OCI-LY1 (cell line): ENCODE measurements at regions not wholly inside any gene's neighbourhood (a gene's known extent, or its start where the extent isn't known, plus 50 kb on each side); places are given as distances from the start of the nearest gene placed in this dataset.
"Not testable (repeated sequence)": the region's sequence is repeated elsewhere in the genome, so short reads cannot be mapped to it uniquely, and the experiment has no call there.

Experiments
- H2AFZ ChIP-seq: fragments of 200-600 bp; sonication (generic), shearing (Covaris generic); 2 replicates; pipeline ENCODE4 v1.6.0; 2014; ENCODE audit warnings: antibody characterized with exemption, mild to moderate bottlenecking, low read length
- H3F3A ChIP-seq: fragments of 200-600 bp; sonication (generic), shearing (Covaris generic); 2 replicates; pipeline ENCODE4 v1.6.0; 2014; ENCODE audit warnings: mild to moderate bottlenecking, antibody characterized with exemption, low read length, moderate library complexity; ENCODE audit not compliant: insufficient read depth
- H3K27ac ChIP-seq: fragments of 200-600 bp; sonication (generic); 2 replicates; pipeline ENCODE4 v1.5.1; 2014; ENCODE audit warnings: low read length, mixed run types, mild to moderate bottlenecking, low read depth; ENCODE audit not compliant: poor library complexity, severe bottlenecking
- H3K27me3 ChIP-seq: fragments of 200-600 bp; sonication (generic); 2 replicates; pipeline ENCODE4 v1.6.0; 2014; ENCODE audit warnings: antibody characterized with exemption, mild to moderate bottlenecking, low read length, moderate library complexity; ENCODE audit not compliant: insufficient read depth
- H3K36me3 ChIP-seq: fragments of 200-600 bp; sonication (generic); 2 replicates; pipeline ENCODE4 v1.6.1; 2014; ENCODE audit warnings: mild to moderate bottlenecking, antibody characterized with exemption, low read length, moderate library complexity, mixed read lengths; ENCODE audit not compliant: insufficient read depth
- H3K4me1 ChIP-seq: fragments of 200-600 bp; sonication (generic); 2 replicates; pipeline ENCODE4 v1.5.1; 2014; ENCODE audit warnings: mild to moderate bottlenecking, low read length, moderate library complexity; ENCODE audit not compliant: insufficient read depth, severe bottlenecking
- H3K4me2 ChIP-seq: fragments of 200-600 bp; sonication (generic), shearing (Covaris generic); 2 replicates; pipeline ENCODE4 v1.6.1; 2014; ENCODE audit warnings: low read length
- H3K4me3 ChIP-seq: fragments of 200-600 bp; sonication (generic); 2 replicates; pipeline ENCODE4 v1.5.1; 2014; ENCODE audit warnings: low read length, low read depth, mild to moderate bottlenecking, mixed read lengths; ENCODE audit not compliant: poor library complexity, severe bottlenecking
- H3K79me2 ChIP-seq: fragments of 200-600 bp; shearing (Covaris generic); 2 replicates; pipeline ENCODE4 v1.6.1; 2016; ENCODE audit warnings: mixed run types, low read length, mixed read lengths; ENCODE audit not compliant: insufficient read depth
- H3K9ac ChIP-seq: fragments of 200-600 bp; sonication (generic), shearing (Covaris generic); 2 replicates; pipeline ENCODE4 v1.6.1; 2014; ENCODE audit warnings: mild to moderate bottlenecking, low read length, mixed read lengths
- H3K9me2 ChIP-seq: fragments of 200-600 bp; sonication (generic), shearing (Covaris generic); 2 replicates; pipeline ENCODE4 v1.6.1; 2014; ENCODE audit warnings: low read depth, mild to moderate bottlenecking, low read length, mixed read lengths
- H3K9me3 ChIP-seq: fragments of 200-600 bp; shearing (Covaris generic); 2 replicates; pipeline ENCODE4 v1.6.1; 2014; ENCODE audit warnings: low read length, mixed read lengths
- H4K20me1 ChIP-seq: fragments of 200-600 bp; sonication (generic), shearing (Covaris generic); 2 replicates; pipeline ENCODE4 v1.6.0; 2016; ENCODE audit warnings: mild to moderate bottlenecking, low read length; ENCODE audit not compliant: insufficient read depth
- CTCF ChIP-seq: fragments of 200-600 bp; sonication (generic), shearing (Covaris generic); IDR thresholded peaks from 2 replicates; pipeline ENCODE4 v1.5.1; 2017; ENCODE audit warnings: mild to moderate bottlenecking, antibody characterized with exemption, low read length, moderate library complexity, mixed read lengths
- EZH2 ChIP-seq: fragments of 200-600 bp; sonication (generic), shearing (Covaris generic); IDR thresholded peaks from 2 replicates; pipeline ENCODE4 v1.8.0; 2017; ENCODE audit warnings: borderline replicate concordance, mixed run types, mild to moderate bottlenecking, antibody characterized with exemption, low read length, moderate library complexity, mixed read lengths

- Histone ChIP-seq H2AFZ (no peak overlapping the region), H3K9me2 (no peaks in the 10 kb centered on the region; the same call in 1 of the 2 replicates), H3K79me2 (no peaks in the 10 kb centered on the region), H3K4me2 (no peak overlapping the region), H3K4me3 (no peak overlapping the region), H3K27me3 (no peaks in the 10 kb centered on the region), H3K9me3 (no peaks in the 10 kb centered on the region), H3K9ac (no peak overlapping the region), H3K36me3 (no peaks in the 10 kb centered on the region), H3K27ac (no peak overlapping the region), H3F3A (no peaks in the 10 kb centered on the region), H4K20me1 (no peaks in the 10 kb centered on the region), H3K4me1 (no peaks in the 10 kb centered on the region)
- no peak for TF ChIP-seq CTCF
- TF ChIP-seq EZH2: no peak
Observed at GRCh38 chr7:119647286-119647685, 625.7 kb upstream of the KCND2 start.

- not testable (repeated sequence) for H3K4me3 ChIP-seq, H2AFZ ChIP-seq, H3K27me3 ChIP-seq, H3K9me3 ChIP-seq, H3K4me1 ChIP-seq, H3K4me2 ChIP-seq, H3K9ac ChIP-seq, H3K9me2 ChIP-seq, H3K36me3 ChIP-seq, H3K27ac ChIP-seq, H3F3A ChIP-seq, H4K20me1 ChIP-seq, H3K79me2 ChIP-seq
Observed at GRCh38 chr7:119648752-119649151, 624.2 kb upstream of the KCND2 start.

- Histone ChIP-seq H2AFZ (no peak overlapping the region), H3K4me3 (no peak overlapping the region), H3K79me2 (no peaks in the 10 kb centered on the region), H3K9me3 (no peaks in the 10 kb centered on the region), H3K9me2 (no peaks in the 10 kb centered on the region), H3K27ac (no peak overlapping the region), H3K36me3 (no peaks in the 10 kb centered on the region), H4K20me1 (no peaks in the 10 kb centered on the region), H3K27me3 (no peaks in the 10 kb centered on the region), H3F3A (no peaks in the 10 kb centered on the region), H3K4me2 (no peak overlapping the region), H3K4me1 (no peaks in the 10 kb centered on the region), H3K9ac (no peak overlapping the region)
- TF ChIP-seq CTCF (no peak), EZH2 (no peak)
Observed at GRCh38 chr7:119660080-119660479, 612.9 kb upstream of the KCND2 start.

GRCh38 chr7:119664601-119665000 is 608.4 kb upstream of the KCND2 start:
- no peak overlapping the region for H3K27ac ChIP-seq
- H3K4me2 ChIP-seq: no peak overlapping the region
- TF ChIP-seq CTCF: no peak
- no peak for TF ChIP-seq EZH2

More at GRCh38 chr7:119664601-119665000, 608.4 kb upstream of the KCND2 start:
- no peak overlapping the region for H2AFZ ChIP-seq
- H3K27me3 ChIP-seq: no peaks in the 10 kb centered on the region
- no peaks in the 10 kb centered on the region for H3K4me1 ChIP-seq
- no peaks in the 10 kb centered on the region for H3K9me2 ChIP-seq
- H4K20me1 ChIP-seq: no peaks in the 10 kb centered on the region
- H3K9me3 ChIP-seq: no peaks in the 10 kb centered on the region
- H3K4me3 ChIP-seq: no peak overlapping the region
- H3K79me2 ChIP-seq: no peaks in the 10 kb centered on the region
- no peak overlapping the region for H3K9ac ChIP-seq
- no peaks in the 10 kb centered on the region for H3F3A ChIP-seq
- H3K36me3 ChIP-seq: no peaks in the 10 kb centered on the region
